ENCODE measurements at regions not wholly inside any gene's neighbourhood (a gene's known extent, or its start where the extent isn't known, plus 50 kb on each side); places are given as distances from the start of the nearest gene placed in this dataset.

DNA sequence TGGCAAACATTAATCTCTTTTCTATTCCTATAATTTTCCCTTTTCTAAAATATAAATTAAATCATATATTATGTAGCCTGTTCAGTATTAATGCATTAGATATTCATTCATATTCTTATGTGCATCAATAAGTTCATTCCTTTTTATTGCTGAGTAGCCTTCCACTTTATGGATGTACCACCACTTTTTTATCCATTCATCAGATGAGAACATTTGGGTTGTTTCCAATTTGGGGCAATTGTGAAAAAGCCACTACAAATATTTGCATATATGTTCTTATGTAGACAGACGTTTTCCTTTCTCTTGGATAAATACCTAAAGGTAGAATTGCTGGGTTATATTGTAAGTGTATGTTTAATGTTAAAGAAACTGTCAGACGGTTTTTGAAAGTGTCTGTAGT lies 79.4 kb upstream of the MAPK10 start:
- TF ChIP-seq, protein P1, sequence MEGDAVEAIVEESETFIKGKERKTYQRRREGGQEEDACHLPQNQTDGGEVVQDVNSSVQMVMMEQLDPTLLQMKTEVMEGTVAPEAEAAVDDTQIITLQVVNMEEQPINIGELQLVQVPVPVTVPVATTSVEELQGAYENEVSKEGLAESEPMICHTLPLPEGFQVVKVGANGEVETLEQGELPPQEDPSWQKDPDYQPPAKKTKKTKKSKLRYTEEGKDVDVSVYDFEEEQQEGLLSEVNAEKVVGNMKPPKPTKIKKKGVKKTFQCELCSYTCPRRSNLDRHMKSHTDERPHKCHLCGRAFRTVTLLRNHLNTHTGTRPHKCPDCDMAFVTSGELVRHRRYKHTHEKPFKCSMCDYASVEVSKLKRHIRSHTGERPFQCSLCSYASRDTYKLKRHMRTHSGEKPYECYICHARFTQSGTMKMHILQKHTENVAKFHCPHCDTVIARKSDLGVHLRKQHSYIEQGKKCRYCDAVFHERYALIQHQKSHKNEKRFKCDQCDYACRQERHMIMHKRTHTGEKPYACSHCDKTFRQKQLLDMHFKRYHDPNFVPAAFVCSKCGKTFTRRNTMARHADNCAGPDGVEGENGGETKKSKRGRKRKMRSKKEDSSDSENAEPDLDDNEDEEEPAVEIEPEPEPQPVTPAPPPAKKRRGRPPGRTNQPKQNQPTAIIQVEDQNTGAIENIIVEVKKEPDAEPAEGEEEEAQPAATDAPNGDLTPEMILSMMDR (IDR thresholded peaks at IDR 0.05) = no peak
- no peak for TF ChIP-seq EZH2 (IDR thresholded peaks at IDR 0.05; ENCODE audit: borderline replicate concordance, insufficient read depth, low read depth, low read length, poor library complexity, severe bottlenecking)
